ENCODE measurements at regions not wholly inside any gene's neighbourhood (a gene's known extent, or its start where the extent isn't known, plus 50 kb on each side); places are given as distances from the start of the nearest gene placed in this dataset.
A peak's percentile ranks its signal among the peaks of the same experiment; 100 is the strongest.

- TF ChIP-seq ZSCAN4 (tag by site-specific recombination; IDR thresholded peaks at IDR 0.05) (no peak), ZNF335 (tag by site-specific recombination; conservative IDR thresholded peaks at IDR 0.05) (no peak), YY2 (tag by site-specific recombination; IDR thresholded peaks at IDR 0.05) (no peak), ZNF624 (tag by site-specific recombination; IDR thresholded peaks at IDR 0.05) (no peak), SP2 (tag by site-specific recombination; IDR thresholded peaks at IDR 0.05) (no peak), ZNF544 (tag by site-specific recombination; IDR thresholded peaks at IDR 0.05) (no peak), ZNF214 (tag by site-specific recombination; IDR thresholded peaks at IDR 0.05; ENCODE audit: borderline replicate concordance) (no peak), ZNF677 (tag by site-specific recombination; IDR thresholded peaks at IDR 0.05) (no peak)
Observed at GRCh38 chr5:9799606-9800005, 169.5 kb upstream of the TAS2R1 start (continued).

GRCh38 chr5:9790276-9790675, 160.1 kb upstream of the TAS2R1 start:
- H3K4me1 ChIP-seq (ENCODE audit: control insufficient read depth, insufficient read depth, low read length) = no peaks in the 10 kb centered on the region
- H3K4me3 ChIP-seq (ENCODE audit: low read depth, low read length) = no peak overlapping the region
- ChIA-PET POLR2A (no interaction called here), CTCF (no interaction called here)
- H3K27ac ChIP-seq (ENCODE audit: extremely low read depth, low read depth, low read length) = no peak overlapping the region
- TF ChIP-seq ZNF704 (tag by site-specific recombination; IDR thresholded peaks at IDR 0.05) (no peak), ZNF548 (tag by site-specific recombination; IDR thresholded peaks at IDR 0.05) (no peak), PRDM2 (tag by site-specific recombination; IDR thresholded peaks at IDR 0.05; ENCODE audit: borderline replicate concordance) (no peak)
- no peaks in the 10 kb centered on the region for H3K9me3 ChIP-seq (ENCODE audit: control insufficient read depth, insufficient read depth, low read depth, low read length)
- no peaks in the 10 kb centered on the region for H3K36me3 ChIP-seq (ENCODE audit: control insufficient read depth in 2 of 2, insufficient read depth in 1 of 2, low read length in 2 of 2)

- Histone ChIP-seq H3K4me3 (ENCODE audit: low read depth, low read length) (no peak overlapping the region), H3K4me1 (ENCODE audit: control insufficient read depth, insufficient read depth, low read length) (no peaks in the 10 kb centered on the region), H3K36me3 (ENCODE audit: control insufficient read depth in 2 of 2, insufficient read depth in 1 of 2, low read length in 2 of 2) (no peaks in the 10 kb centered on the region), H3K27ac (ENCODE audit: extremely low read depth, low read depth, low read length) (no peak overlapping the region), H3K9me3 (ENCODE audit: control insufficient read depth, insufficient read depth, low read depth, low read length) (no peaks in the 10 kb centered on the region)
- TF ChIP-seq GLIS1 (tag by site-specific recombination; IDR thresholded peaks at IDR 0.05) (no peak), SCRT2 (tag by site-specific recombination; IDR thresholded peaks at IDR 0.05) (peak; percentile 66; the same call in 1 of the 2 replicates), SCRT1 (tag by site-specific recombination; IDR thresholded peaks at IDR 0.05; ENCODE audit: borderline replicate concordance) (peak; percentile 40; the same call in 1 of the 2 replicates)
- ChIA-PET POLR2A (no interaction called here), CTCF (no interaction called here)
Observed at GRCh38 chr5:9789777-9790176, 159.6 kb upstream of the TAS2R1 start.

Data from HEK293 (cell line).